CD14-positive monocyte (primary cell): ENCODE measurements at regions not wholly inside any gene's neighbourhood (a gene's known extent, or its start where the extent isn't known, plus 50 kb on each side); places are given as distances from the start of the nearest gene placed in this dataset.

Experiments used
- DNase-seq, 3 donors: peaks; one replicate each; pipeline ENCODE4 v3.0.0-alpha.2; 2011 to 2022
- H2AFZ ChIP-seq: 2 replicates; pipeline ENCODE4 v1.6.0; 2012; ENCODE audit warnings: mild to moderate bottlenecking, low read depth, low read length, inconsistent platforms; ENCODE audit not compliant: insufficient read depth, poor library complexity, severe bottlenecking
- H3K27ac ChIP-seq, 2 donors: 1 replicate in 1 of 2; 2 replicates in 1 of 2; pipeline ENCODE4 v1.5.1; 2012 to 2013; ENCODE audit warnings: low read length in 2 of 2, control low read depth in 1 of 2, inconsistent platforms in 1 of 2, low read depth in 1 of 2, mild to moderate bottlenecking in 1 of 2
- H3K27me3 ChIP-seq, 2 donors: one replicate each; pipeline versions ENCODE4 v1.6.0 to v1.6.1; 2011 to 2013; ENCODE audit warnings: low read length in 2 of 2; ENCODE audit not compliant: control insufficient read depth in 2 of 2, insufficient read depth in 2 of 2
- H3K36me3 ChIP-seq, 2 donors: replicated peaks in 1 of 2; 1 replicate in 1 of 2; 2 replicates in 1 of 2; pipeline versions ENCODE4 v1.5.1 to v1.6.1; 2012 to 2013; ENCODE audit warnings: low read length in 2 of 2, control low read depth in 1 of 2, inconsistent platforms in 1 of 2, mild to moderate bottlenecking in 1 of 2; ENCODE audit not compliant: insufficient read depth in 2 of 2, control insufficient read depth in 1 of 2
- H3K4me1 ChIP-seq, 2 donors: 1 replicate in 1 of 2; 2 replicates in 1 of 2; pipeline versions ENCODE4 v1.5.1 to v1.6.1; 2012 to 2013; ENCODE audit warnings: low read length in 2 of 2, control low read depth in 1 of 2, inconsistent platforms in 1 of 2, mild to moderate bottlenecking in 1 of 2, moderate library complexity in 1 of 2; ENCODE audit not compliant: insufficient read depth in 2 of 2, control insufficient read depth in 1 of 2
- H3K4me2 ChIP-seq: replicated peaks from 2 replicates; pipeline ENCODE3; 2012; ENCODE audit warnings: low read length, moderate library complexity, mild to moderate bottlenecking; ENCODE audit not compliant: poor library complexity, severe bottlenecking; ENCODE audit errors: extremely low read depth
- H3K4me3 ChIP-seq, 3 experiments: fragments of 200-600 bp in 1 of 3; sonication (generic) in 1 of 3; replicated peaks in 1 of 3; 1 replicate in 2 of 3; 2 replicates in 1 of 3; pipeline ENCODE4 v1.5.1; 2011 to 2013; ENCODE audit warnings: low read length in 3 of 3, mild to moderate bottlenecking in 3 of 3, control low read depth in 2 of 3, low read depth in 2 of 3, inconsistent platforms in 1 of 3, moderate library complexity in 1 of 3
- H3K79me2 ChIP-seq: 2 replicates; pipeline ENCODE4 v1.6.0; 2012; ENCODE audit warnings: mild to moderate bottlenecking, control low read depth, inconsistent platforms, low read length, moderate library complexity; ENCODE audit not compliant: insufficient read depth
- H3K9ac ChIP-seq: 2 replicates; pipeline ENCODE4 v1.6.0; 2017; ENCODE audit warnings: low read length, mild to moderate bottlenecking; ENCODE audit not compliant: insufficient read depth, poor library complexity, severe bottlenecking
- H3K9me3 ChIP-seq, 2 donors: replicated peaks in 1 of 2; 1 replicate in 1 of 2; 2 replicates in 1 of 2; pipeline versions ENCODE4 v1.5.1 to v1.6.1; 2012 to 2013; ENCODE audit warnings: low read length in 2 of 2, control low read depth in 1 of 2; ENCODE audit not compliant: control insufficient read depth in 1 of 2, insufficient read depth in 1 of 2
- H4K20me1 ChIP-seq: 2 replicates; pipeline ENCODE4 v1.6.0; 2012; ENCODE audit warnings: mild to moderate bottlenecking, low read length, control low read depth, moderate library complexity; ENCODE audit not compliant: insufficient read depth
- H3K27ac Mint-ChIP-seq, 7 donors: one replicate each; pipeline ENCODE4 v1.8.0; 2020; ENCODE audit warnings: mild to moderate bottlenecking in 7 of 7, mixed read lengths in 7 of 7, moderate library complexity in 6 of 7, inconsistent platforms in 2 of 7
- H3K27me3 Mint-ChIP-seq, 3 donors: one replicate each; pipeline ENCODE4 v1.8.0; 2021 to 2022; ENCODE audit warnings: low read depth in 3 of 3, mild to moderate bottlenecking in 3 of 3, mixed read lengths in 3 of 3, moderate library complexity in 3 of 3, inconsistent platforms in 1 of 3
- H3K36me3 Mint-ChIP-seq, 2 donors: one replicate each; pipeline ENCODE4 v1.8.0; 2020; ENCODE audit warnings: mixed read lengths in 2 of 2, inconsistent platforms in 1 of 2, mild to moderate bottlenecking in 1 of 2
- H3K4me1 Mint-ChIP-seq: one replicate; pipeline ENCODE4 v1.8.0; 2020; ENCODE audit warnings: mild to moderate bottlenecking, mixed read lengths
- H3K4me3 Mint-ChIP-seq, 2 donors: one replicate each; pipeline ENCODE4 v1.8.0; 2020; ENCODE audit warnings: mild to moderate bottlenecking in 2 of 2, mixed read lengths in 2 of 2, moderate library complexity in 1 of 2
- H3K9me3 Mint-ChIP-seq, 7 donors: one replicate each; pipeline ENCODE4 v1.8.0; 2020 to 2022; ENCODE audit warnings: mixed read lengths in 7 of 7, mild to moderate bottlenecking in 6 of 7, moderate library complexity in 6 of 7, inconsistent platforms in 2 of 7
- CTCF ChIP-seq: fragments of 200-600 bp; IDR thresholded peaks from one replicate; pipeline ENCODE4 v1.8.0; 2022; ENCODE audit warnings: antibody characterized with exemption, mild to moderate bottlenecking
- WGBS: methylation state at CpG from one replicate; pipeline ENCODE4 v1.1.5; 2013; ENCODE audit warnings: missing lambda C conversion rate; ENCODE audit not compliant: insufficient coverage; 5-methylcytosine and 5-hydroxymethylcytosine counted together
- intact Hi-C, 2 donors: fragments of 100-400 bp; cut with micrococcal nuclease; formaldehyde crosslinking; loops; one replicate each; pipeline versions ENCODE4 v1.15.0 to v1.15.1; 2023

- H3K4me3 Mint-ChIP-seq: no peak overlapping the region
- H3K4me1 Mint-ChIP-seq: no peaks in the 10 kb centered on the region
- TF ChIP-seq CTCF: no peak
- Histone ChIP-seq H3K27ac (no peak overlapping the region), H3K9ac (no peak overlapping the region), H4K20me1 (no peaks in the 10 kb centered on the region), H3K4me2 (no peak overlapping the region), H3K4me3 (no peak overlapping the region), H2AFZ (no peak overlapping the region), H3K36me3 (no peaks in the 10 kb centered on the region), H3K4me1 (no peaks in the 10 kb centered on the region), H3K9me3 (no peaks in the 10 kb centered on the region), H3K27me3 (no peaks in the 10 kb centered on the region), H3K79me2 (no peaks in the 10 kb centered on the region)
- 100% methylated on average over 1 of the region's 6 CpGs for WGBS
- H3K27ac Mint-ChIP-seq: no peak overlapping the region
- no peak for DNase-seq
- H3K36me3 Mint-ChIP-seq: no peaks in the 10 kb centered on the region
- intact Hi-C loops: no loop called here
- H3K9me3 Mint-ChIP-seq: peaks cover 0 to 4% (median 0%) of the 10 kb centered on the region in 7 donors
- H3K27me3 Mint-ChIP-seq: peaks cover 1 to 9% (median 5%) of the 10 kb centered on the region in 3 donors
Measured at GRCh38 chr14:34029921-34030334, 79.1 kb upstream of the EGLN3 start.

GRCh38 chr14:34027990-34028495, 77.2 kb upstream of the EGLN3 start:
- peaks cover 1 to 10% (median 2%) of the 10 kb centered on the region in 3 donors for H3K27me3 Mint-ChIP-seq
- H3K9me3 Mint-ChIP-seq: peaks cover 0 to 5% (median 0%) of the 10 kb centered on the region in 7 donors
- 93% methylated on average over 3 of the region's 6 CpGs for WGBS

More at GRCh38 chr14:34027990-34028495, 77.2 kb upstream of the EGLN3 start:
- Mint-ChIP-seq H3K36me3 (no peaks in the 10 kb centered on the region), H3K4me3 (no peak overlapping the region), H3K4me1 (no peaks in the 10 kb centered on the region), H3K27ac (no peak overlapping the region)
- Histone ChIP-seq H2AFZ (no peak overlapping the region), H4K20me1 (no peaks in the 10 kb centered on the region), H3K9ac (no peak overlapping the region), H3K9me3 (no peaks in the 10 kb centered on the region), H3K4me2 (no peak overlapping the region), H3K36me3 (no peaks in the 10 kb centered on the region), H3K79me2 (no peaks in the 10 kb centered on the region), H3K4me1 (no peaks in the 10 kb centered on the region), H3K27ac (no peak overlapping the region), H3K27me3 (no peaks in the 10 kb centered on the region), H3K4me3 (no peak overlapping the region)
- intact Hi-C loops: no loop called here
- DNase-seq: no peak
- TF ChIP-seq CTCF: no peak
